Adrenal gland (tissue), 5 donors: ENCODE measurements at regions not wholly inside any gene's neighbourhood (a gene's known extent, or its start where the extent isn't known, plus 50 kb on each side); places are given as distances from the start of the nearest gene placed in this dataset.

Source experiments
- POLR2A ChIP-seq, 2 donors: fragments of 450-650 bp; IDR thresholded peaks; one replicate each; pipeline ENCODE4 v1.6.1; 2017; ENCODE audit warnings: antibody characterized with exemption in 2 of 2, mild to moderate bottlenecking in 2 of 2, moderate library complexity in 1 of 2
- TF ChIP-seq, protein P1 (sequence below), 6 experiments: fragments of 450-650 bp in 4 of 6; fragments of 200-600 bp in 2 of 6; sonication (generic) in 1 of 6; IDR thresholded peaks; 1 replicate in 5 of 6; 2 replicates in 1 of 6; pipeline versions ENCODE4 v1.5.1 to v1.8.0; 2016 to 2021; ENCODE audit warnings: antibody characterized with exemption in 6 of 6, mild to moderate bottlenecking in 2 of 6, moderate library complexity in 1 of 6
- donor health status: DM: no; HTN: no; CAD: no.

DNA sequence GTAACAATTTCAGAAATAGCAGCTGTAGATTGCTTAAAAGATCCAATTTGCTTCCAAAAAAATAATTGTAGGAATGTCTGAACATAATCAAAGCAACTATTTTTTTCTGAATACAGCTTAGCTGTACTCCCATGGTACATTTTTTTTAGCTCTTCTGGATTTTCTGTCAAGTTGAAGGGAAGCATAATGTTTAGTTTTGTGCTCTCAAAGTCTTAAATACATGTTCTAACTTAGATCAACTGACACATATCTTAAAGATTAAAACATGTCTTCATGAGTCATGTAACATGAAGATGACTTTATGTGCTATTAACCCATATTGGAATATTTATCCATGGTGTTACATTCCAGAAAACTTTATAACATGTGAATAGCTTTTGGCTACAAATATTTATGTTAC is 255.7 kb downstream of the BTG1 start:
- TF ChIP-seq, protein P1, sequence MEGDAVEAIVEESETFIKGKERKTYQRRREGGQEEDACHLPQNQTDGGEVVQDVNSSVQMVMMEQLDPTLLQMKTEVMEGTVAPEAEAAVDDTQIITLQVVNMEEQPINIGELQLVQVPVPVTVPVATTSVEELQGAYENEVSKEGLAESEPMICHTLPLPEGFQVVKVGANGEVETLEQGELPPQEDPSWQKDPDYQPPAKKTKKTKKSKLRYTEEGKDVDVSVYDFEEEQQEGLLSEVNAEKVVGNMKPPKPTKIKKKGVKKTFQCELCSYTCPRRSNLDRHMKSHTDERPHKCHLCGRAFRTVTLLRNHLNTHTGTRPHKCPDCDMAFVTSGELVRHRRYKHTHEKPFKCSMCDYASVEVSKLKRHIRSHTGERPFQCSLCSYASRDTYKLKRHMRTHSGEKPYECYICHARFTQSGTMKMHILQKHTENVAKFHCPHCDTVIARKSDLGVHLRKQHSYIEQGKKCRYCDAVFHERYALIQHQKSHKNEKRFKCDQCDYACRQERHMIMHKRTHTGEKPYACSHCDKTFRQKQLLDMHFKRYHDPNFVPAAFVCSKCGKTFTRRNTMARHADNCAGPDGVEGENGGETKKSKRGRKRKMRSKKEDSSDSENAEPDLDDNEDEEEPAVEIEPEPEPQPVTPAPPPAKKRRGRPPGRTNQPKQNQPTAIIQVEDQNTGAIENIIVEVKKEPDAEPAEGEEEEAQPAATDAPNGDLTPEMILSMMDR (IDR thresholded peaks at IDR 0.05): no peak
- no peak for TF ChIP-seq POLR2A (IDR thresholded peaks at IDR 0.05)
